ENCODE measurements at regions not wholly inside any gene's neighbourhood (a gene's known extent, or its start where the extent isn't known, plus 50 kb on each side); places are given as distances from the start of the nearest gene placed in this dataset.
"Not testable (repeated sequence)": the region's sequence is repeated elsewhere in the genome, so short reads cannot be mapped to it uniquely, and the experiment has no call there.

GRCh38 chr6:141996823-141997222 lies 135.9 kb upstream of the GJE1 start:
- Mint-ChIP-seq H3K27me3 (peaks cover 8% of the 10 kb centered on the region), H3K4me3 (no peak overlapping the region), H3K9me3 (peaks cover 38% of the 10 kb centered on the region), H3K36me3 (peaks cover 9% of the 10 kb centered on the region), H3K27ac (no peak overlapping the region), H3K4me1 (ENCODE audit: low read depth) (no peaks in the 10 kb centered on the region)
- ChIA-PET POLR2A (no interaction called here), CTCF (no interaction called here)
- DNase-seq, result no peak
- intact Hi-C loops (cut with micrococcal nuclease), result no loop called here

DNA sequence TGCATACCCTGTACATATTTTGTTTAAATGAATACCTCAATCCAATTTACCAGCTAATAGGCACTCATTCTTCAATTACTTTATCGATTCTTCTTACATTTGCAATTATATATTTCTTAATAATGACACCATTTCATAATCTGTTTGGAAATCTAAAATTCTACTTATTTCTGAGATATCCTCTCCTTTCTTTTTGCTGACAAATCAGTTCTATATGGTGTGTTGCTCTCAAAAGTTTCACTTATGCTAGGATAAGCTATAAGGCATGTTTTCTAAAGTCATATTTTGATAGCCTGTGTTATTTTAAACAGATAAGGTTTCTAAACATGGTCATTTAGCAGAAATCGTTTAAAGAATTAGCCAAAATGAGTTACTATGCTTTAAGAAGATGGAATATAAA lies 140.6 kb upstream of the GJE1 start:
- intact Hi-C loops (cut with micrococcal nuclease), result no loop called here
- Mint-ChIP-seq H3K4me1 (ENCODE audit: low read depth) (peaks cover 3% of the 10 kb centered on the region), H3K36me3 (peaks cover 7% of the 10 kb centered on the region), H3K4me3 (no peak overlapping the region), H3K9me3 (peaks cover 16% of the 10 kb centered on the region), H3K27me3 (peaks cover 3% of the 10 kb centered on the region), H3K27ac (no peak overlapping the region)
- POLR2A ChIA-PET, result no interaction called here
- no peak for DNase-seq
- CTCF ChIA-PET, result no interaction called here

GRCh38 chr6:141990840-141991239 lies 141.9 kb upstream of the GJE1 start:
- H3K4me3 Mint-ChIP-seq, result no peak overlapping the region
- POLR2A ChIA-PET, result no interaction called here
- H3K4me1 Mint-ChIP-seq (ENCODE audit: low read depth), result peaks cover 3% of the 10 kb centered on the region
- H3K27ac Mint-ChIP-seq, result no peak overlapping the region
- intact Hi-C loops (cut with micrococcal nuclease), result no loop called here
- no peak for DNase-seq
- peaks cover 6% of the 10 kb centered on the region for H3K9me3 Mint-ChIP-seq
- CTCF ChIA-PET, result interaction anchor here (2.4 to 2.6 kb wide), 3 partner anchors 14 to 124 kb away, joined by 10 to 64 read pairs (median 14); no protein-coding TSS in a partner anchor
- peaks cover 3% of the 10 kb centered on the region for H3K36me3 Mint-ChIP-seq
- peaks cover 3% of the 10 kb centered on the region for H3K27me3 Mint-ChIP-seq

DNA sequence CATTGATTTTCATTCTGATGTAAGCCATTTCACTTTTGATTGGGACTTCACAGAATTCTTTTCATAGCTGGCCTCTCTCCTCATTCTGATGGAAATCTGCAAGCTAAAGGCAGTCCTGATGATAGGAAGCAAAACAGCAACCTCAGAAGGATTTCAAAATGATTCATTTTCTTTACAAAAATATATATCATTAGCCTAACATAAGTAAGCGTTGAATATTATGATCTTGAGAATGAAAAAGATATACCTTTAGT lies 143.1 kb upstream of the GJE1 start:
- Mint-ChIP-seq H3K36me3 (no peaks in the 10 kb centered on the region), H3K27ac (no peak overlapping the region), H3K9me3 (no peaks in the 10 kb centered on the region), H3K4me3 (no peak overlapping the region), H3K27me3 (peaks cover 1% of the 10 kb centered on the region), H3K4me1 (ENCODE audit: low read depth) (peaks cover 3% of the 10 kb centered on the region)
- POLR2A ChIA-PET, result no interaction called here
- CTCF ChIA-PET, result interaction anchor here (0.6 to 2.6 kb wide), 17 partner anchors 8 to 281 kb away, joined by 3 to 64 read pairs (median 4); no protein-coding TSS in a partner anchor
- intact Hi-C loops (cut with micrococcal nuclease), result loop anchor here (1.0 kb wide), 2 partner anchors 123 to 218 kb away; no protein-coding TSS in a partner anchor
- no peak for DNase-seq

DNA sequence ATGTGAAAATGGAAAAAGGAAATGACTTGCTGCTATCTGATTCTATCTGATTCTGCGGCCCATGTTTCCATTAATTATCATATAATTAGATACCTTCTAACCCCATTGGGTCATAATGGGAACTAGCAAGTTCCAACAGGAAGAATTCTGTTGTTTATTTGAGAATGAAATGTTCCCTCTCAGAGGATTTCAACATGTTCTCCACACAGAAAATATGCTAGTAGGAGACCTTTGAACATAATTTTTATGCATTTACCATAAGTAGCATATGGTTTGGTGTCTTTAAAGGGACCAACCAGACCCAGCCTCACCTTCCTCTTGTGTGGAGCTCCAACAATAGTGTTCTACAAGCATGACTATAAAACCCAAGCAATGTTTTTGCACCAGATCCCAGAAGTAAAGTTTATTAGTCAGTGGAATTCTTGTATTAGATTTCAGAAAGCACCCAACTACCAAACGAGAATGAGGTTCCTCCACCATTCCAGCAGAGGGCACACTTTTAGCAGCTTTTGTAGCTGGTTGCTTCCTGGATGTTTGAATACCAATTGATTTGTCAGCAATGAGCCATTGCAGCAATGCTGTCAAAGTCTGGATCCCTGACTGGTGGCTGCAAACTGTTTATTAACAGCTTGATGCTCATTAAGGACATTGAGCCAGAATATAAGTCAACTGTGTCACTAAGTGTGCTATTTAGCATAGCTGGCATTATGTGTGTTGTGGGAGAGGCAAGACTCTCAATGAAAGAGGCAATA lies 143.6 kb upstream of the GJE1 start:
- no peak overlapping the region for H3K4me3 Mint-ChIP-seq
- H3K27ac Mint-ChIP-seq, result no peak overlapping the region
- POLR2A ChIA-PET, result no interaction called here

DNA sequence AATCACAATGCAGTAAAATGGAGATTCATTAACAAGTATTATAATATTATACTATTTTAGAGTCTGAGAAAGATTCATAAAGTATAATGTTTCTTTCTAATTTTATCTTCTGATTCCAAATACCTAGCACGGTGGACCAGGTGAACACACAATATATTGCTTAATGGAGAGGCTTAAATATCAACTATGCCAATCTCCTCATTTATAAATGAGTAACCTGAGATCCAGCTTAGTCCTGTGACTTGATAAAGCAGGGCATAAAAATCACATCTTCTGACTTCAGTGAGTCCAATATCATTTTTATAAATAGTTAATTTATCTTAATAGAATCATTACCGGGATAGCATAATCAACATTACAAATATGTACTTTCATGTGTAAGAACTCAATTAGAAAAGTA lies 144.4 kb upstream of the GJE1 start:
- CTCF ChIA-PET, result interaction anchor here (4.1 kb wide), 1 partner anchor 124 kb away, joined by 23 read pairs; no protein-coding TSS in a partner anchor
- Mint-ChIP-seq H3K36me3 (no peaks in the 10 kb centered on the region), H3K27ac (no peak overlapping the region), H3K4me1 (ENCODE audit: low read depth) (peaks cover 5% of the 10 kb centered on the region), H3K4me3 (no peak overlapping the region), H3K27me3 (no peaks in the 10 kb centered on the region), H3K9me3 (no peaks in the 10 kb centered on the region)
- POLR2A ChIA-PET, result no interaction called here
- DNase-seq, result no peak
- intact Hi-C loops (cut with micrococcal nuclease), result no loop called here

More for the DNA sequence above, 143.6 kb upstream of the GJE1 start:
- Mint-ChIP-seq H3K9me3 (no peaks in the 10 kb centered on the region), H3K27me3 (peaks cover 1% of the 10 kb centered on the region), H3K4me1 (ENCODE audit: low read depth) (peaks cover 3% of the 10 kb centered on the region), H3K36me3 (no peaks in the 10 kb centered on the region)
- peak; percentile 44 for DNase-seq
- intact Hi-C loops (cut with micrococcal nuclease), result loop anchor here (1.0 kb wide), 2 partner anchors 123 to 218 kb away; no protein-coding TSS in a partner anchor
- CTCF ChIA-PET, result interaction anchor here (0.6 to 2.6 kb wide), 17 partner anchors 9 to 281 kb away, joined by 3 to 64 read pairs (median 4); no protein-coding TSS in a partner anchor

DNA sequence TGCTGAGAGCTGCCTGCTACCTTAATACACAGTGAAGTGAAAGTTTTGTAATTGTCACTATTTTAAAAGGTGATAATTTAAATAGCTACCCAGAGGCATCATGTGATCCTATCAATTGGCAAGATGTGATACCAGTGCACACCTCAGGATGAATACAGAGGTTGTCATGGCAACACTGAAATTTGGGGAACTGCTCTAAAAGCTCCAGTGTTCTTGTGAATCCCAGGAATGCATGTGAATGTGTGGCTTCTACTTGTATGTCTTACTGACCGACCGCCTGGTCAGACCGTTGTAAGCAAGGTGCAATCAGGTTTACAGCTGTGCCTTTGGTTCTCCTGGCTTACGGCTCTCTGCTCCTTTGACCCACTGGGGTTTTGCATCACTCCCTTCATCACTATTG lies 146.3 kb upstream of the GJE1 start:
- Mint-ChIP-seq H3K4me1 (ENCODE audit: low read depth) (peaks cover 8% of the 10 kb centered on the region), H3K9me3 (no peaks in the 10 kb centered on the region), H3K27ac (no peak overlapping the region), H3K36me3 (no peaks in the 10 kb centered on the region), H3K27me3 (no peaks in the 10 kb centered on the region), H3K4me3 (no peak overlapping the region)
- POLR2A ChIA-PET, result no interaction called here
- CTCF ChIA-PET, result interaction anchor here (1.2 to 4.1 kb wide), 2 partner anchors 9 to 126 kb away, joined by 3 to 23 read pairs; no protein-coding TSS in a partner anchor
- DNase-seq, result no peak
- intact Hi-C loops (cut with micrococcal nuclease), result no loop called here

DNA sequence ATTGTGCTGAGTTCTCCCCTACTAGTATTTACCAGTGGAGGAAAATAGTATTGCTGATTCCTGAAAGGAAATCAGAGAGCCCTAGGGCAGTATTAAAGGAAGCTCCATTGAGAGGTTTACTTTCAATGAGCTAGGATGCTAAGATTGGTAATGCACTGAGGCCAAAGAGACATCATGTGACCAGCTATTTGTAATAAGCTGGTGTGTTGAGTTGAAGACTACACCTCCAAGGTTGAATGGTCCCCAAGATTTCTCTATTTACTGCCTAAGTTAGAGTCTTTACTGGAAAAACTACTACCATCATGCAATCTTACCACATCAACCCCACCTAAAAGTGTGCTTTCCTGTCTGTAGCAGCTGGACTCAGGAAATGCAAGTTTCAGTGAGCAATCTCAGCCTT lies 151.5 kb upstream of the GJE1 start:
- ChIA-PET CTCF (interaction anchor here (1.0 kb wide), 1 partner anchor 132 kb away, joined by 3 read pairs; no protein-coding TSS in a partner anchor), POLR2A (no interaction called here)
- H3K4me1 Mint-ChIP-seq (ENCODE audit: low read depth), result peaks cover 11% of the 10 kb centered on the region
- intact Hi-C loops (cut with micrococcal nuclease), result no loop called here
- no peaks in the 10 kb centered on the region for H3K9me3 Mint-ChIP-seq
- H3K27ac Mint-ChIP-seq, result no peak overlapping the region
- DNase-seq, result no peak
- no peaks in the 10 kb centered on the region for H3K36me3 Mint-ChIP-seq
- H3K4me3 Mint-ChIP-seq, result no peak overlapping the region
- no peaks in the 10 kb centered on the region for H3K27me3 Mint-ChIP-seq

DNA sequence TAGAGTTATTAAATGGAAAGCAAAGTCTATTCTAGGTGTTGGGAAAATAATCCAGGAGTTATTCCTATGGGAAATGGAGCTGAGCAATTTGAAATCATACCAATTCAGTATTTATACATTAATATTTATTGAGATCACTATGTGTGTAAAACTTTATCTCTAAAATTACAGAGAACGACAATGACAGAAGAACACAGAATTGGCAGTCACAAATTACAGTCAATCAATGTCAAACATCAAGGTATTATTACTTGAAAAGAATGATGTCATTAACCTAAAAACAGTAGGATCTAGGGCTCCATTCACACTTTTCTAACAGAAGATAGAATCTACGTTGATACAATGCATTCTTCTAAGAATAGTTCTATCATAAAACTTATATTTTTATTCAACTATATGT lies 154.9 kb upstream of the GJE1 start:
- ChIA-PET POLR2A (no interaction called here), CTCF (interaction anchor here (0.9 to 2.5 kb wide), 2 partner anchors 9 to 12 kb away, joined by 3 to 14 read pairs; no protein-coding TSS in a partner anchor)
- H3K4me1 Mint-ChIP-seq (ENCODE audit: low read depth), result peaks cover 6% of the 10 kb centered on the region
- H3K4me3 Mint-ChIP-seq, result no peak overlapping the region
- intact Hi-C loops (cut with micrococcal nuclease), result no loop called here
- no peak overlapping the region for H3K27ac Mint-ChIP-seq
- no peaks in the 10 kb centered on the region for H3K36me3 Mint-ChIP-seq
- H3K27me3 Mint-ChIP-seq, result no peaks in the 10 kb centered on the region
- no peaks in the 10 kb centered on the region for H3K9me3 Mint-ChIP-seq
- DNase-seq, result no peak

GRCh38 chr6:141976994-141977393 lies 155.7 kb upstream of the GJE1 start:
- intact Hi-C loops (cut with micrococcal nuclease), result no loop called here
- POLR2A ChIA-PET, result no interaction called here
- no peak for DNase-seq
- Mint-ChIP-seq H3K36me3 (no peaks in the 10 kb centered on the region), H3K9me3 (no peaks in the 10 kb centered on the region), H3K27ac (no peak overlapping the region), H3K4me1 (ENCODE audit: low read depth) (peaks cover 6% of the 10 kb centered on the region), H3K27me3 (no peaks in the 10 kb centered on the region), H3K4me3 (no peak overlapping the region)
- CTCF ChIA-PET, result interaction anchor here (0.9 to 2.5 kb wide), 2 partner anchors 10 to 13 kb away, joined by 3 to 14 read pairs; no protein-coding TSS in a partner anchor

- DNase-seq; H3K27ac Mint-ChIP-seq; H3K4me1 Mint-ChIP-seq (ENCODE audit: low read depth); H3K9me3 Mint-ChIP-seq; H3K4me3 Mint-ChIP-seq; CTCF ChIA-PET; H3K27me3 Mint-ChIP-seq; H3K36me3 Mint-ChIP-seq; POLR2A ChIA-PET; intact Hi-C loops (cut with micrococcal nuclease): not testable (repeated sequence)
Observed at GRCh38 chr6:141969768-141970415, 162.8 kb upstream of the GJE1 start.

DNA sequence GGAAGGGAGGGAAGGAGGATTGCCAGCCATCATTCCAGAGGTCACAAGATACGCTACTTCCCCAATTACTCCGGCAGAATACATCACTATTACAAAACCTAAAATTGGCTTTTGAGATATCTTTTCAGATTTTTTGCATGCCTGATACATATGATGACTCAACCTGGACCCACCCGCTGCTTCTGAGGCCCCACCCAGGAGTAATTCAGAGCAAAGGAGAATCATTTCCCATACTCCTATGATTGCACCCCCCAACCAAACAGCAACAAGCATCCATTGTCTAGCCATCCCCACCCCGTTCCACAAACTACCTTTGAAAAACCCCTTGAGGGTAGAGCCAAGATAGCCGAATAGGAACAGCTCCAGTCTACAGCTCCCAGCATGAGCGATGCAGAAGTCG lies 163.5 kb upstream of the GJE1 start:
- Mint-ChIP-seq H3K9me3 (no peaks in the 10 kb centered on the region), H3K27ac (no peak overlapping the region), H3K27me3 (no peaks in the 10 kb centered on the region), H3K4me1 (ENCODE audit: low read depth) (no peaks in the 10 kb centered on the region), H3K36me3 (no peaks in the 10 kb centered on the region), H3K4me3 (no peak overlapping the region)
- no peak for DNase-seq
- CTCF ChIA-PET, result no interaction called here
- POLR2A ChIA-PET, result no interaction called here
- intact Hi-C loops (cut with micrococcal nuclease), result no loop called here

DNA sequence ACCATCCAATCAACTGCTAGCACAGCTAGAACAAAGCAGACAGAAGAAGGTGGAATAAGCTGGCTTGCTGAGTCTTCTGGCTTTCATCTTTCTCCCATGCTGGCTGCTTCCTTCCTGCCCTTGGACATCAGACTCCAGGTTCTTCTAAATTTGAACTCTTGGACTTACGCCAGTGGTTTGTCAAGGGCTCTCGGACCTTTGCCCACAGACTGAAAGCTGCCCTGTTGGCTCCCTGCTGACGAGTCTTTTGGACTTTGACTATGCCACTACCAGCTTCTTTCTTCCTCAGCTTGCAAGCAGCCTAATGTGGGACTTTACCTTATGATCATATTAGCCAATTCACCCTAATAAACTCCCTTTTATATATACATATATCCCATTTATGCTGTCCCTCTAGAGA lies 164.1 kb upstream of the GJE1 start:
- H3K27me3 Mint-ChIP-seq, result no peaks in the 10 kb centered on the region
- H3K4me3 Mint-ChIP-seq, result no peak overlapping the region
- no peak for DNase-seq
- no peak overlapping the region for H3K27ac Mint-ChIP-seq
- POLR2A ChIA-PET, result no interaction called here
- intact Hi-C loops (cut with micrococcal nuclease), result no loop called here
- peaks cover 6% of the 10 kb centered on the region for H3K4me1 Mint-ChIP-seq (ENCODE audit: low read depth)
- no peaks in the 10 kb centered on the region for H3K36me3 Mint-ChIP-seq
- no peaks in the 10 kb centered on the region for H3K9me3 Mint-ChIP-seq
- CTCF ChIA-PET, result no interaction called here
